DOHH2 (cell line): ENCODE measurements at regions not wholly inside any gene's neighbourhood (a gene's known extent, or its start where the extent isn't known, plus 50 kb on each side); places are given as distances from the start of the nearest gene placed in this dataset.

ENCODE experiments used
- H3F3A ChIP-seq: fragments of 200-600 bp; sonication (generic), shearing (Covaris generic); 2 replicates; pipeline ENCODE4 v1.6.0; 2016; ENCODE audit warnings: antibody characterized with exemption, mild to moderate bottlenecking; ENCODE audit not compliant: control insufficient read depth, insufficient read depth
- H3K27ac ChIP-seq: fragments of 200-600 bp; sonication (generic); 2 replicates; pipeline ENCODE4 v1.5.1; 2014; ENCODE audit warnings: low read depth, mild to moderate bottlenecking, low read length, moderate library complexity
- H3K27me3 ChIP-seq: fragments of 200-600 bp; sonication (generic); 2 replicates; pipeline ENCODE4 v1.6.1; 2014; ENCODE audit warnings: mild to moderate bottlenecking, low read length, mixed read lengths; ENCODE audit not compliant: control insufficient read depth
- H3K36me3 ChIP-seq: fragments of 200-600 bp; sonication (generic); 2 replicates; pipeline ENCODE4 v1.6.1; 2014; ENCODE audit warnings: mild to moderate bottlenecking, low read length, moderate library complexity, mixed read lengths; ENCODE audit not compliant: control insufficient read depth
- H3K4me1 ChIP-seq: fragments of 200-600 bp; sonication (generic); 2 replicates; pipeline ENCODE4 v1.6.1; 2014; ENCODE audit warnings: mild to moderate bottlenecking, low read length, mixed read lengths; ENCODE audit not compliant: control insufficient read depth
- H3K4me2 ChIP-seq: fragments of 200-600 bp; sonication (generic); 2 replicates; pipeline ENCODE4 v1.6.0; 2014; ENCODE audit warnings: mild to moderate bottlenecking, low read length, moderate library complexity
- H3K4me3 ChIP-seq: fragments of 200-600 bp; sonication (generic); 2 replicates; pipeline ENCODE4 v1.5.1; 2014; ENCODE audit warnings: mild to moderate bottlenecking, low read length, mixed read lengths
- H3K79me2 ChIP-seq: fragments of 200-600 bp; sonication (generic); 2 replicates; pipeline ENCODE4 v1.6.1; 2014; ENCODE audit warnings: mild to moderate bottlenecking, low read length, mixed read lengths; ENCODE audit not compliant: control insufficient read depth
- H3K9me2 ChIP-seq: fragments of 200-600 bp; sonication (generic); replicated peaks from 2 replicates; pipeline ENCODE4 v1.6.1; 2014; ENCODE audit warnings: mild to moderate bottlenecking, low read length, mixed read lengths; ENCODE audit not compliant: control insufficient read depth
- H3K9me3 ChIP-seq: fragments of 200-600 bp; sonication (generic); 2 replicates; pipeline ENCODE4 v1.6.1; 2014; ENCODE audit warnings: antibody characterized with exemption, low read length, mixed read lengths; ENCODE audit not compliant: control insufficient read depth, insufficient read depth
- H4K20me1 ChIP-seq: fragments of 200-600 bp; sonication (generic); 2 replicates; pipeline ENCODE4 v1.6.0; 2014; ENCODE audit warnings: low read depth, mild to moderate bottlenecking, antibody characterized with exemption, low read length, moderate library complexity; ENCODE audit not compliant: control insufficient read depth, insufficient read depth
- CTCF ChIP-seq: fragments of 200-600 bp; sonication (generic); IDR thresholded peaks from one replicate; pipeline ENCODE4 v1.5.1; 2014; ENCODE audit warnings: antibody characterized with exemption, mild to moderate bottlenecking, low read depth, low read length; ENCODE audit not compliant: poor library complexity, severe bottlenecking
- EZH2phosphoT487 ChIP-seq: fragments of 200-600 bp; sonication (generic); IDR thresholded peaks from 2 replicates; pipeline ENCODE4 v1.6.1; 2017; ENCODE audit warnings: borderline replicate concordance, mild to moderate bottlenecking, antibody characterized with exemption, low read length, moderate library complexity, mixed read lengths

DNA sequence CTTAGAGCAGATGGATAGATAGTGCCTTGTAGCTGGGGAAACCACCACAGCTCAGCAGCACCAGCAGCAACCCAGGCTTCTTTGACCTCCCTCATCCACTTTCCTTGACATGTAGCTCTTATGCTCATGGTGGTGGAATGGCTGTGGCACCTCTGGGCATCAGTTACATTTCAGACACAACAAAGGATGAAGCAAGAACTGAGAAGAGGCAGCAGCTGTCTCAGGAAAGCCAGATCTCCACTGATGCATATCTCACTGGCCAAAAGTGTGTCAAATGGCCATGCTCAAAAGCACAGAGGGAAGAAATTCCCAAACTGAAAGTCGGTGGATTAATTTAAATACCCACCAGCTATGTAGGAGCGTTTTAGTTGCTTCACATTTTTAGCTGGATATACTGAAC lies 671.4 kb upstream of the SALL1 start:
- no peak for TF ChIP-seq CTCF
- no peak for TF ChIP-seq EZH2phosphoT487
- Histone ChIP-seq H3K4me1 (no peaks in the 10 kb centered on the region), H3K9me2 (no peaks in the 10 kb centered on the region), H3K79me2 (no peaks in the 10 kb centered on the region), H3K9me3 (no peaks in the 10 kb centered on the region), H3K27ac (no peak overlapping the region), H3K36me3 (no peaks in the 10 kb centered on the region), H3K27me3 (no peaks in the 10 kb centered on the region), H3F3A (no peaks in the 10 kb centered on the region), H4K20me1 (no peaks in the 10 kb centered on the region), H3K4me2 (no peak overlapping the region), H3K4me3 (no peak overlapping the region)

DNA sequence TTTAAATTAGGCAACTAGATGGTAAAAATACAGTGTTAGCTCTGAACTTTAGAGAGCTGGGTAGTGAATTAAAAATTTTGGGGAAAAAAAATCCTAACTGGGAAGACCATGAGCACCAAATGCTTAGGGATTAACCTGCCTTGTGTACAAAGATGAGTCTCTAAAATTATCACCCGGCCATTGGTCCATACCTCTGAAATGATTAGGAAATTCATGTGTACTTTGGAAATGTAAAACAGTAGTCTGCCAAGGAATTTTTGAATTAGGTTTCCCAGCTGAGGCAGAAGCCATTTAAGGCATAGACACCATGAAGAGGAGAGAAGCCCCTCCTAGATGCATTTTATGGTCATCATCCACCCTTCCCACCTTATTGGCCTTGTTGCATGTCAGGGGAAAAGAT lies 670.5 kb upstream of the SALL1 start:
- no peaks in the 10 kb centered on the region for H3K4me1 ChIP-seq
- TF ChIP-seq EZH2phosphoT487 (no peak), CTCF (no peak)
- no peaks in the 10 kb centered on the region for H3K79me2 ChIP-seq
- no peaks in the 10 kb centered on the region for H4K20me1 ChIP-seq
- H3K9me2 ChIP-seq, result no peaks in the 10 kb centered on the region
- no peak overlapping the region for H3K4me2 ChIP-seq
- H3K27ac ChIP-seq, result no peak overlapping the region
- H3K4me3 ChIP-seq, result no peak overlapping the region
- no peaks in the 10 kb centered on the region for H3K27me3 ChIP-seq
- H3K9me3 ChIP-seq, result no peaks in the 10 kb centered on the region
- no peaks in the 10 kb centered on the region for H3K36me3 ChIP-seq
- no peaks in the 10 kb centered on the region for H3F3A ChIP-seq

DNA sequence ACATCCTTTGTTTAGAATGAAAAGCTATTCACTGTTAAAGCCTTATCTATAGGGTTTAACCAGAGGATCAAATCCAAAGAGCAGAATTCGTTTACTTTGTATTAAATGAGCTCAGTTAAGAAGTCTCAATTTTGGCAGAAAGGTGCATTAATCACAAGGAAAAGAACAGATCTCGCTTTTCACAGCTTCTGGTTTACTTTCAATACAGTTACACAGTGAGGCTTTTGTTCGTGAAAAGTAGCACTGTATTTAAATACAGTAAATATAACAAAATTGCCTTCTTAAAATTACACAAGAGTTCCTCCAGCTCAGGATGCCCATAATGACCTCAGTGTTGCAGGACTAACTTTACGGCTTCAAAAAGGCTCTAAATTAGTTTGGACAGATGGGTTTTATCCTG lies 669.1 kb upstream of the SALL1 start:
- Histone ChIP-seq H3K4me2 (no peak overlapping the region), H3K27me3 (no peaks in the 10 kb centered on the region), H3F3A (no peaks in the 10 kb centered on the region), H3K4me3 (no peak overlapping the region), H3K9me3 (no peaks in the 10 kb centered on the region), H3K27ac (no peak overlapping the region), H3K36me3 (no peaks in the 10 kb centered on the region), H3K9me2 (no peaks in the 10 kb centered on the region), H4K20me1 (no peaks in the 10 kb centered on the region), H3K79me2 (no peaks in the 10 kb centered on the region), H3K4me1 (no peaks in the 10 kb centered on the region)
- TF ChIP-seq EZH2phosphoT487, result no peak
- no peak for TF ChIP-seq CTCF
